ENCODE measurements at regions not wholly inside any gene's neighbourhood (a gene's known extent, or its start where the extent isn't known, plus 50 kb on each side); places are given as distances from the start of the nearest gene placed in this dataset.

DNA sequence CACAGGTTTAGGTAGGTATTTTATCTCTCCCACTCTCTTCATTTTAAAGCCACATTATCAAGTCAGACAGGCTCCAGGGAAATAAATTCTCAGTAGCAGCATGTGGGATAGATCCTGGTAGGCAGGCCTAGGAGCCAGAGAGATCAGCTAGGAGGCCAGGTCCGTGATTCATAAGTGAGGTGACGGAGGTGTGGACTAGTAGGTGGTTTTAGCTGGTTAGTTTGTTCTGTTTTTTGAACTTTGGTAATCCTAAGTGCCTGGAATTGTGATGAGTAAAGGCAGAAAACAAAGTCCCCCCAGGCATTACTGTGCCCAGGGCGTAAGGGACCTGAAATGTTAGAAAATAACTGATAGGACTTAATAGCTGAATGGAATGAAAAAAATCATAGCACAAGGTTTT lies 53.6 kb upstream of the E2F3 start:
- ChIA-PET CTCF (no interaction called here), POLR2A (ENCODE audit: unreplicated experiment) (no interaction called here)
- Histone ChIP-seq H3K9me2 (replicated peaks; ENCODE audit: low read length) (no peaks in the 10 kb centered on the region), H3K4me1 (ENCODE audit: insufficient read depth, low read length) (no peaks in the 10 kb centered on the region), H3K36me3 (ENCODE audit: low read depth, low read length) (no peaks in the 10 kb centered on the region), H2AFZ (ENCODE audit: low read length) (no peak overlapping the region), H3K27ac (ENCODE audit: low read length) (no peak overlapping the region), H3K9ac (ENCODE audit: low read length) (no peak overlapping the region), H3F3A (ENCODE audit: low read length, unreplicated experiment) (no peaks in the 10 kb centered on the region), H3K4me3 (ENCODE audit: low read length) (no peak overlapping the region), H3K4me2 (ENCODE audit: low read length) (no peak overlapping the region), H4K20me1 (ENCODE audit: low read length) (no peaks in the 10 kb centered on the region), H3K27me3 (ENCODE audit: low read length) (peaks cover 7% of the 10 kb centered on the region), H3K9me3 (ENCODE audit: low read length) (no peaks in the 10 kb centered on the region), H3K79me2 (ENCODE audit: low read length) (no peaks in the 10 kb centered on the region)
- TF ChIP-seq, protein P1, sequence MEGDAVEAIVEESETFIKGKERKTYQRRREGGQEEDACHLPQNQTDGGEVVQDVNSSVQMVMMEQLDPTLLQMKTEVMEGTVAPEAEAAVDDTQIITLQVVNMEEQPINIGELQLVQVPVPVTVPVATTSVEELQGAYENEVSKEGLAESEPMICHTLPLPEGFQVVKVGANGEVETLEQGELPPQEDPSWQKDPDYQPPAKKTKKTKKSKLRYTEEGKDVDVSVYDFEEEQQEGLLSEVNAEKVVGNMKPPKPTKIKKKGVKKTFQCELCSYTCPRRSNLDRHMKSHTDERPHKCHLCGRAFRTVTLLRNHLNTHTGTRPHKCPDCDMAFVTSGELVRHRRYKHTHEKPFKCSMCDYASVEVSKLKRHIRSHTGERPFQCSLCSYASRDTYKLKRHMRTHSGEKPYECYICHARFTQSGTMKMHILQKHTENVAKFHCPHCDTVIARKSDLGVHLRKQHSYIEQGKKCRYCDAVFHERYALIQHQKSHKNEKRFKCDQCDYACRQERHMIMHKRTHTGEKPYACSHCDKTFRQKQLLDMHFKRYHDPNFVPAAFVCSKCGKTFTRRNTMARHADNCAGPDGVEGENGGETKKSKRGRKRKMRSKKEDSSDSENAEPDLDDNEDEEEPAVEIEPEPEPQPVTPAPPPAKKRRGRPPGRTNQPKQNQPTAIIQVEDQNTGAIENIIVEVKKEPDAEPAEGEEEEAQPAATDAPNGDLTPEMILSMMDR (conservative IDR thresholded peaks at IDR 0.05; ENCODE audit: low read depth, low read length), result no peak
- TF ChIP-seq EZH2 (IDR thresholded peaks at IDR 0.05; ENCODE audit: low read length, unreplicated experiment), result no peak
- TF ChIP-seq EZH2phosphoT487 (IDR thresholded peaks at IDR 0.05; ENCODE audit: borderline replicate concordance, low read length), result no peak
- intact Hi-C loops (cut with micrococcal nuclease), result no loop called here
- ATAC-seq, result no peak
- DNase-seq, result no peak
- no TSS peak for BruUV-seq (replicated peaks)

DNA sequence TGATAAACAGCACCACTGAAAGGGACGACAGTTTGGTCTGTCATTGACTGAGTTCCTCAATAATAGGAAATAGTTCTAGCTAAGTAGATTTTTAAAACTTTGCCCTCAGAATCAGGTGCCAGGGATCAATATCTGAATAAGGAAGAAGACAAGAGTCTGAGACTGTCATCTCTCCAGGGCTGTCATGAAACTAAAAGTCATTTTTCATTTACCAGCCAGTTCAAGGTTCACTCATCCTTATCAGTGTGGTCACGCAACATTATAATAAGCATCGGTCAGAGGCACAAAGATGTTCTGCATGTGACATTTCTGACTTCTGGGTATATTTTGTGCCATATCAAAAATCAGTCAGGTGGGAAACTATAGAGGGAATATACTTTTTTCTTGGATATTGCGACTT lies 52.5 kb upstream of the E2F3 start:
- intact Hi-C loops (cut with micrococcal nuclease), result no loop called here
- H3K27me3 ChIP-seq (ENCODE audit: low read length), result peaks cover 6% of the 10 kb centered on the region
- no TSS peak for BruUV-seq (replicated peaks)
- H3K4me3 ChIP-seq (ENCODE audit: low read length), result no peak overlapping the region
- POLR2A ChIA-PET (ENCODE audit: unreplicated experiment), result no interaction called here
- DNase-seq (no peak), ATAC-seq (no peak)
- CTCF ChIA-PET, result no interaction called here
- H3K4me2 ChIP-seq (ENCODE audit: low read length), result no peak overlapping the region
- H3F3A ChIP-seq (ENCODE audit: low read length, unreplicated experiment), result no peaks in the 10 kb centered on the region
- H2AFZ ChIP-seq (ENCODE audit: low read length), result no peak overlapping the region
- H3K9me2 ChIP-seq (replicated peaks; ENCODE audit: low read length), result no peaks in the 10 kb centered on the region
- H3K27ac ChIP-seq (ENCODE audit: low read length), result no peak overlapping the region
- no peaks in the 10 kb centered on the region for H4K20me1 ChIP-seq (ENCODE audit: low read length)
- H3K9ac ChIP-seq (ENCODE audit: low read length), result no peak overlapping the region
- no peaks in the 10 kb centered on the region for H3K36me3 ChIP-seq (ENCODE audit: low read depth, low read length)
- no peaks in the 10 kb centered on the region for H3K9me3 ChIP-seq (ENCODE audit: low read length)
- TF ChIP-seq EZH2 (IDR thresholded peaks at IDR 0.05; ENCODE audit: low read length, unreplicated experiment), result no peak
- no peak for TF ChIP-seq EZH2phosphoT487 (IDR thresholded peaks at IDR 0.05; ENCODE audit: borderline replicate concordance, low read length)
- TF ChIP-seq, protein P1 (conservative IDR thresholded peaks at IDR 0.05; ENCODE audit: low read depth, low read length), result no peak
- H3K79me2 ChIP-seq (ENCODE audit: low read length), result no peaks in the 10 kb centered on the region
- no peaks in the 10 kb centered on the region for H3K4me1 ChIP-seq (ENCODE audit: insufficient read depth, low read length)

DNA sequence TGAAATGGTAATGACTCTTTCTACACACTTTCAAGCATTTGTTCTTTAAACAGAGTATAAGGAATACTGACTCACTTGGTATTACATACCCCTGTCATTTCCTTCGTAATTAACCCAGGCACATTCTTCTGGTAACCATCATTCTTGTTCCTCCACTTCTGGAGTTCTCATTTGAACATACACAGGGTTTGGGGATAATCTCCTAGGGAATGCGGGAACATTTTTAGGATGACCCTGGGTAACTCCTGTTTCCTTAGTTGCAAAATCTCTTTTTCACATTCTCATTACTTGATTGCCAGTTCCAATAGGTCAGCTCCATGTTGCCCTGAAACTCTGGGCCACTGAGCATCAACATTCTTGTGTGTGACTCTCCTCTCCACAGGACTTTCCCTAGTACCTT lies 51.5 kb upstream of the E2F3 start:
- no peaks in the 10 kb centered on the region for H3K79me2 ChIP-seq (ENCODE audit: low read length)
- no peaks in the 10 kb centered on the region for H3K4me1 ChIP-seq (ENCODE audit: insufficient read depth, low read length)
- TF ChIP-seq, protein P1 (conservative IDR thresholded peaks at IDR 0.05; ENCODE audit: low read depth, low read length), result no peak
- TF ChIP-seq EZH2phosphoT487 (IDR thresholded peaks at IDR 0.05; ENCODE audit: borderline replicate concordance, low read length), result no peak
- no peak for TF ChIP-seq EZH2 (IDR thresholded peaks at IDR 0.05; ENCODE audit: low read length, unreplicated experiment)
- H3K36me3 ChIP-seq (ENCODE audit: low read depth, low read length), result no peaks in the 10 kb centered on the region
- peaks cover 6% of the 10 kb centered on the region; the same call in 1 of the 2 replicates for H3K27me3 ChIP-seq (ENCODE audit: low read length)
- no peaks in the 10 kb centered on the region for H4K20me1 ChIP-seq (ENCODE audit: low read length)
- H3K27ac ChIP-seq (ENCODE audit: low read length), result no peak overlapping the region
- no peaks in the 10 kb centered on the region for H3K9me2 ChIP-seq (replicated peaks; ENCODE audit: low read length)
- CTCF ChIA-PET, result no interaction called here
- no peaks in the 10 kb centered on the region for H3F3A ChIP-seq (ENCODE audit: low read length, unreplicated experiment)
- H3K4me2 ChIP-seq (ENCODE audit: low read length), result no peak overlapping the region
- H2AFZ ChIP-seq (ENCODE audit: low read length), result no peak overlapping the region
- ATAC-seq, result no peak
- DNase-seq, result no peak
- no TSS peak for BruUV-seq (replicated peaks)
- no peaks in the 10 kb centered on the region for H3K9me3 ChIP-seq (ENCODE audit: low read length)
- POLR2A ChIA-PET (ENCODE audit: unreplicated experiment), result no interaction called here
- intact Hi-C loops (cut with micrococcal nuclease), result no loop called here
- no peak overlapping the region for H3K9ac ChIP-seq (ENCODE audit: low read length)
- no peak overlapping the region for H3K4me3 ChIP-seq (ENCODE audit: low read length)
